IMR-90 (cell line): ENCODE measurements at regions not wholly inside any gene's neighbourhood (a gene's known extent, or its start where the extent isn't known, plus 50 kb on each side); places are given as distances from the start of the nearest gene placed in this dataset.

ENCODE experiments used
- ATAC-seq: fragments of 200-7000 bp; cut with Tn5 transposase; 2 replicates; pipeline ENCODE4 v1.9.1; 2020; ENCODE audit warnings: low read depth, mild to moderate bottlenecking, moderate library complexity
- BruUV-seq: library from RNA; stranded (reverse); fragments of 400-500 nt; replicated peaks from 2 replicates; lab custom pipeline; 2021; lab: Mats Ljungman, UMichigan
- CTCF ChIA-PET: fragments of 300-600 bp; formaldehyde crosslinking; extraction: SDS; loops from one replicate; lab custom pipeline; 2021; ENCODE audit warnings: antibody characterized with exemption; lab: Yijun Ruan, JAX
- POLR2A ChIA-PET: fragments of 300-600 bp; sonication (Branson Sonifier 250); formaldehyde crosslinking; loops from one replicate; lab custom pipeline; 2022; ENCODE audit warnings: antibody characterized with exemption; ENCODE audit not compliant: unreplicated experiment; lab: Charles Lee
- DNase-seq: peaks from one replicate; pipeline ENCODE4 v3.0.0; 2013
- H2AFZ ChIP-seq: replicated peaks from 2 replicates; pipeline ENCODE3; 2013; ENCODE audit warnings: low read length, mild to moderate bottlenecking; ENCODE audit not compliant: poor library complexity
- H2AK5ac ChIP-seq: 2 replicates; pipeline ENCODE4 v1.6.1; 2013; ENCODE audit warnings: low read depth, low read length, inconsistent platforms
- H2AK9ac ChIP-seq: replicated peaks from 2 replicates; pipeline ENCODE3; 2013; ENCODE audit warnings: mild to moderate bottlenecking, low read depth, low read length, moderate library complexity; ENCODE audit not compliant: poor library complexity
- H2BK120ac ChIP-seq: 2 replicates; pipeline ENCODE4 v1.6.1; 2013; ENCODE audit warnings: low read depth, low read length, inconsistent platforms
- H2BK15ac ChIP-seq: 3 replicates; pipeline ENCODE4 v1.6.1; 2013; ENCODE audit warnings: low read depth, low read length, inconsistent platforms
- H2BK20ac ChIP-seq: 2 replicates; pipeline ENCODE4 v1.6.1; 2013; ENCODE audit warnings: low read depth, mild to moderate bottlenecking, inconsistent platforms, low read length, moderate library complexity
- H2BK5ac ChIP-seq: 2 replicates; pipeline ENCODE4 v1.6.1; 2013; ENCODE audit warnings: mild to moderate bottlenecking, low read depth, low read length, inconsistent platforms; ENCODE audit not compliant: poor library complexity, severe bottlenecking
- H3K14ac ChIP-seq: replicated peaks from 2 replicates; pipeline ENCODE4 v1.6.1; 2013; ENCODE audit warnings: low read depth, low read length, inconsistent platforms
- H3K18ac ChIP-seq: 2 replicates; pipeline ENCODE4 v1.6.1; 2013; ENCODE audit warnings: low read depth, low read length, control low read depth
- H3K23ac ChIP-seq: 2 replicates; pipeline ENCODE4 v1.6.1; 2013; ENCODE audit warnings: low read depth, low read length, inconsistent platforms
- H3K27ac ChIP-seq: 2 replicates; pipeline ENCODE4 v1.5.1; 2013; ENCODE audit warnings: mild to moderate bottlenecking, control low read depth, low read length; ENCODE audit not compliant: insufficient read depth
- H3K27me3 ChIP-seq: 2 replicates; pipeline ENCODE4 v1.6.1; 2013; ENCODE audit warnings: low read length; ENCODE audit not compliant: control insufficient read depth, insufficient read depth
- H3K36me3 ChIP-seq: 2 replicates; pipeline ENCODE4 v1.6.1; 2013; ENCODE audit warnings: low read length, mixed read lengths; ENCODE audit not compliant: control insufficient read depth, insufficient read depth
- H3K4ac ChIP-seq: 2 replicates; pipeline ENCODE4 v1.6.1; 2013; ENCODE audit warnings: low read depth, low read length, inconsistent platforms
- H3K4me1 ChIP-seq: 2 replicates; pipeline ENCODE4 v1.6.1; 2013; ENCODE audit warnings: low read length, mixed read lengths; ENCODE audit not compliant: control insufficient read depth, insufficient read depth
- H3K4me2 ChIP-seq: 2 replicates; pipeline ENCODE4 v1.6.1; 2013; ENCODE audit warnings: low read depth, mild to moderate bottlenecking, control low read depth, low read length, moderate library complexity
- H3K4me3 ChIP-seq: 2 replicates; pipeline ENCODE4 v1.5.1; 2013; ENCODE audit warnings: low read depth, mild to moderate bottlenecking, control low read depth, low read length, moderate library complexity; ENCODE audit not compliant: insufficient read depth
- H3K56ac ChIP-seq: 2 replicates; pipeline ENCODE4 v1.6.1; 2013; ENCODE audit warnings: low read length, inconsistent platforms; ENCODE audit not compliant: insufficient read depth; ENCODE audit errors: extremely low read depth
- H3K79me1 ChIP-seq, 2 experiments: 2 replicates each; pipeline ENCODE4 v1.6.1; 2013; ENCODE audit warnings: low read length in 2 of 2, inconsistent platforms in 1 of 2, low read depth in 1 of 2
- H3K9ac ChIP-seq: 2 replicates; pipeline ENCODE4 v1.6.1; 2013; ENCODE audit warnings: low read depth, low read length, control low read depth
- H3K9me1 ChIP-seq: 2 replicates; pipeline ENCODE4 v1.6.1; 2013; ENCODE audit warnings: low read length, inconsistent platforms; ENCODE audit not compliant: insufficient read depth
- H3K9me3 ChIP-seq: 2 replicates; pipeline ENCODE4 v1.6.1; 2013; ENCODE audit warnings: low read length; ENCODE audit not compliant: control insufficient read depth, insufficient read depth
- H4K20me1 ChIP-seq: 2 replicates; pipeline ENCODE4 v1.6.1; 2013; ENCODE audit warnings: low read length, inconsistent platforms; ENCODE audit not compliant: insufficient read depth
- H4K5ac ChIP-seq: 2 replicates; pipeline ENCODE4 v1.6.1; 2013; ENCODE audit warnings: mild to moderate bottlenecking, low read depth, low read length, control low read depth
- H4K8ac ChIP-seq, 2 experiments: 2 replicates each; pipeline ENCODE4 v1.6.1; 2013; ENCODE audit warnings: low read depth in 2 of 2, low read length in 2 of 2, control low read depth in 1 of 2, inconsistent platforms in 1 of 2
- H4K91ac ChIP-seq: 2 replicates; pipeline ENCODE4 v1.6.1; 2013; ENCODE audit warnings: low read depth, low read length, inconsistent platforms; ENCODE audit not compliant: insufficient read depth
- RCOR1 ChIP-seq: IDR thresholded peaks from 2 replicates; pipeline ENCODE4 v1.6.1; 2012; ENCODE audit warnings: mild to moderate bottlenecking, low read length, improper control_type of control experiment; ENCODE audit not compliant: insufficient replicate concordance
- dilution Hi-C: fragments of 300-500 bp; cut with HindIII; formaldehyde crosslinking; loops from one replicate; pipeline ENCODE4 v1.14.3; 2018; ENCODE audit warnings: low sequenced_read_pairs; ENCODE audit not compliant: unreplicated experiment
- in situ Hi-C: fragments of 300-500 bp; cut with MboI; formaldehyde crosslinking; loops from 3 replicates; pipeline ENCODE4 v1.14.3; 2019; ENCODE audit warnings: low sequenced_read_pairs, inconsistent platforms, mixed read lengths
- intact Hi-C: fragments of 100-400 bp; cut with micrococcal nuclease; formaldehyde crosslinking; loops from 2 replicates; pipeline ENCODE4 v1.10.0; 2022
- TF ChIP-seq, protein P1 (sequence below): conservative IDR thresholded peaks from 2 replicates; pipeline ENCODE4 v1.5.1; 2012; ENCODE audit warnings: mild to moderate bottlenecking, low read depth, low read length, improper control_type of control experiment

GRCh38 chr3:64961301-64961700 is 273.5 kb upstream of the ADAMTS9 start:
- Histone ChIP-seq H3K27me3 (no peaks in the 10 kb centered on the region; the same call in 1 of the 2 replicates), H4K5ac (no peak overlapping the region), H2BK15ac (no peak overlapping the region), H3K4me2 (no peak overlapping the region), H4K8ac (no peak overlapping the region), H4K91ac (no peak overlapping the region), H3K18ac (no peak overlapping the region), H3K14ac (no peak overlapping the region), H3K4me3 (no peak overlapping the region), H3K27ac (no peak overlapping the region), H2AK9ac (no peak overlapping the region), H3K9me1 (no peaks in the 10 kb centered on the region), H3K4ac (no peak overlapping the region), H2BK120ac (no peak overlapping the region), H3K56ac (no peak overlapping the region), H2BK5ac (no peak overlapping the region), H3K23ac (no peak overlapping the region), H3K9me3 (no peaks in the 10 kb centered on the region), H4K20me1 (no peaks in the 10 kb centered on the region), H2AFZ (no peak overlapping the region), H2AK5ac (no peak overlapping the region), H3K79me1 (no peaks in the 10 kb centered on the region), H3K9ac (no peak overlapping the region), H2BK20ac (no peak overlapping the region), H3K4me1 (no peaks in the 10 kb centered on the region), H3K36me3 (no peaks in the 10 kb centered on the region)
- TF ChIP-seq, protein P1, sequence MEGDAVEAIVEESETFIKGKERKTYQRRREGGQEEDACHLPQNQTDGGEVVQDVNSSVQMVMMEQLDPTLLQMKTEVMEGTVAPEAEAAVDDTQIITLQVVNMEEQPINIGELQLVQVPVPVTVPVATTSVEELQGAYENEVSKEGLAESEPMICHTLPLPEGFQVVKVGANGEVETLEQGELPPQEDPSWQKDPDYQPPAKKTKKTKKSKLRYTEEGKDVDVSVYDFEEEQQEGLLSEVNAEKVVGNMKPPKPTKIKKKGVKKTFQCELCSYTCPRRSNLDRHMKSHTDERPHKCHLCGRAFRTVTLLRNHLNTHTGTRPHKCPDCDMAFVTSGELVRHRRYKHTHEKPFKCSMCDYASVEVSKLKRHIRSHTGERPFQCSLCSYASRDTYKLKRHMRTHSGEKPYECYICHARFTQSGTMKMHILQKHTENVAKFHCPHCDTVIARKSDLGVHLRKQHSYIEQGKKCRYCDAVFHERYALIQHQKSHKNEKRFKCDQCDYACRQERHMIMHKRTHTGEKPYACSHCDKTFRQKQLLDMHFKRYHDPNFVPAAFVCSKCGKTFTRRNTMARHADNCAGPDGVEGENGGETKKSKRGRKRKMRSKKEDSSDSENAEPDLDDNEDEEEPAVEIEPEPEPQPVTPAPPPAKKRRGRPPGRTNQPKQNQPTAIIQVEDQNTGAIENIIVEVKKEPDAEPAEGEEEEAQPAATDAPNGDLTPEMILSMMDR = no peak
- TF ChIP-seq RCOR1 = no peak
- intact Hi-C loops = no loop called here
- dilution Hi-C loops = no loop called here
- ATAC-seq = no peak
- CTCF ChIA-PET = no interaction called here
- POLR2A ChIA-PET = no interaction called here
- in situ Hi-C loops = no loop called here
- no peak for DNase-seq
- no TSS peak for BruUV-seq
